Inferior parietal cortex (tissue), 1 donor: ENCODE measurements at regions not wholly inside any gene's neighbourhood (a gene's known extent, or its start where the extent isn't known, plus 50 kb on each side); places are given as distances from the start of the nearest gene placed in this dataset.

Experiments used
- DNase-seq: peaks from one replicate; pipeline ENCODE4 v3.0.0-alpha.2; 2016; ENCODE audit errors: extremely low spot score

DNA sequence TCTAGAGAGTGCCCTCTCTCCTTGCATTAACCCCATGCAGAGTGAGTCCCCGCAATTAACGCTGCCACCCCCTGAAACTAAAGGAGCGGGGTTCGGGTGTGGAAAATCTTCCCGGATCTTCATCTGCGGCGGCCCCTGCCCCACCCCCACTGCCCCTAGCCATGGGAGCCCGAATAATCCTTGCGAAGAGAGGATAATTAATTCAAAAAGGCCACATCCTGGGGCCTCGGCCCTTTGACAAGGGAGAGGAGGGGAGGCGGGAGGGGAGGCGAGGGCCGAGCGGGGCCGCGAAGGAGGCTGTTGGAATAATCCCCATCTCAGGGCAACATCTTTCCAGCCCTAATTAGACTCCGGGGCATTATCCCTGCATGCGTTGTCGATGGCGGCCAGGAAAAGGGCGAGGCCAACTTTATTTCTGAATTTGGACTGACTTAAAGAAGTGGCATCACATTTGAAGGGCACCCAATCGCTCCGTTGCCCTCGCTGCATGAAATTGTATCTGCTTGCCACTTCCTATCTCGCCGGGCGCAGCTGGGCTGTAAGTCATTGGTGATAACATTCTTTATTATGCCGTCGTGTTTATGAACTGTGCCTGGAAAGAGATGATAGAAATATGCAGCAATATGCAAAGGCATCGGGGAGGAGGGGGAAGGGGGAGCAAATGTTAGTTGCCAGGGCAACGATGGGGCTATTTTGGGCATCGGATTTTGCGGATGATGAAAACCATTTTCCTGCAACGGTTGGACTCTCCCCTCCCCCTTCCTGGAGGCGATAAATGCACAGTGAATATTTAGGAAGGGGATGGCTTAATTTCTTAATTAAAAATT is 387.1 kb upstream of the TNRC6C start:
- peak; percentile 63 for DNase-seq

DNA sequence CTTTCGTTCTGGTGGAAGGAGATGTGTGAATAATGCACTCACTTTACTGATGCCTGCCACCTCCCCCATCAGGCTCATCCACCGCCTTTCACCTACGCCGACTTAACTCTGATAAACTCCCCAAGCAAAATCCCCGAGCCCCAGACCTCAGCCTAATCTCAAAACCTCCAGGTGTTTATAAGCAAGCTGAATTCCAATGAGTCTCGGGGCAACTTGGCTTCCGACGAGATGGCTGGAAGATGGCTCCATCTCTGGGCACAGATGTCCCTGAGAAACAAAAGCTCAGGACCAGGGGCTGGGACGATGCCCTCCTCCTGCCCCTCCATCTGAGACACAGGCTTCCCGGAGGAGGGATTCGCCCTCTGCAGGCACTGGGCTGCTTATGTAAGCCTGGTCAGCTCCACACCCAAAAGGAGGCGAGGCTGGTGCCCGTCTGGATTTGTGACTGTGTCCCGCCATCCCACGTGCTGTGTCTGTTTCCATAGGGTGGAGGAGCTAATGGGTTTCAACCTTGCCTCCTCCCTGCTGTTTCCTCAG is 386.4 kb upstream of the TNRC6C start:
- no peak for DNase-seq

DNA sequence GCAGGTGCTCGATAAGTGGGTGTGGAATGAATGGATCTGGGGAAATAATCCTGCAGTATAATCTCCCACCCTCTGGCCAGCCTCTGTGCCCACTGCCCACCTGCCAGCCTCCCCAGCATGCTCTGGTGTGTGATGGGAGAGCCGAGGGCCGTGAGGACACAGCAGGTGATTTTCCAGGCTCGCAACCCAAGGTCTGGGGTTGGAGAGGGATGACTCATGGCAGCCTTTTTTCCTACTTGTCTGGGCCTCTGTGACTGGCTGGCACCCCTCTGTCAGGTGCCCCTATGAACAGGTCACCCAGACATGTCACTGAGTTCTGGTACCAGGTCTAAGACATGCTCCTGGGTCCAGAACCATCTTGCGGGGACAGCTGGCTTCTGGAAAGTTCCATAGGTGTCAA is 385.7 kb upstream of the TNRC6C start:
- DNase-seq: no peak

DNA sequence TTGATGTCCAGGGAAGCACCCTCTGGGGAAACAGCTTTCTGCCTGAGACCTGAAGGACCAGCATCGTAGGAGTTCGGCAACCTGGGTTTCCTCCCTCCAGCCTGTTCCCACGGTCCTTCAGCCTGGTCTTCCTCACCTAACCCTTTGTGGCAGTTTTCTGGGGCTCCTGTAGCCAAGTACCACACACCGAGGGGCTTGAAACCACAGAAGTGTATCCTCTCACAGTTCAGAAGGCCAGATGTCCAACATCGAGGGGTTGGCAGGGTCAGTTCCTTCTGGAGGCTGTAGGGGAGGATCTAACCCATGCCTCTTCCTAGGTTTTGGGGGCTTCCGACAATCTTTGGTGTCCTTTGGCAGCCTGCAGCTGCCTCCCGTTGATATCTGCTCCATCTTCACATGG is 381.0 kb upstream of the TNRC6C start:
- no peak for DNase-seq

DNA sequence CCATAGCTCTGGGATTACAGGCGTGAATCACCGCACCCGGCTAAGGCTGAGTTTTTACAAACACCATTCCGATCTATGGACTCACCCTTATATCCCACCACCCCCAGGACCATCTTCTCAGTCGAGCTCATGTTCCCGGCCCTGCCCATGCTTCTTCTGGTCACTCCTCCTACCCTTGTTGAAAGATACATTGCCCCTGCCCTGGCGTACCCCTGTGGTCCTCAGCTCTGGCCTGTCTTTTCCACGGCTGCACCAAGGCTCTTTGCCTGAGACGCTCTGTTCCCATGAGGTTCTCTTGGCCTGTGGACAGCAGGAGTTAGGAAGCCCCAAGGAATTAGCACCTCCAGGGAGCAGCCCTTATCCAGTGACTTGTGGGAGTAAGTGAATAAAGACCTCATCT is 379.4 kb upstream of the TNRC6C start:
- DNase-seq: no peak

DNA sequence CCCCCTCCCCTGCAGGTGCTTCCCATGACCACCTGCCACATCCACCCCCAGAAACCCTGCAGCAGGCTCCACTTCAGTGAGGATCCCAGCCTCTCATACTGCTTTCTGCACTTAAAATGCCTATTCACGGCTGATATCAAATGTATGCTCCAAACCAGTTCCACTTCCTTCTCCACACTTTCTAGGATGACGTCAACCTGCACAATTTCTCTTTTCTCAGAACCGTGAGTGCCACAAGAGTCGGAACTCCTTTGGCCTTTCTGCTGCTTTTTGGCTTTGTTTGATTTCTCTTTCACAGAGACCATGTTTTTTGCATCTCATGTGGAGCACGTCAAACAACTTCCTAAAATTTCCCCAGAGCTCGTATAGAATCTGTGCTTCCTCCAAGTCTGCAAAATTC is 378.8 kb upstream of the TNRC6C start:
- no peak for DNase-seq

DNA sequence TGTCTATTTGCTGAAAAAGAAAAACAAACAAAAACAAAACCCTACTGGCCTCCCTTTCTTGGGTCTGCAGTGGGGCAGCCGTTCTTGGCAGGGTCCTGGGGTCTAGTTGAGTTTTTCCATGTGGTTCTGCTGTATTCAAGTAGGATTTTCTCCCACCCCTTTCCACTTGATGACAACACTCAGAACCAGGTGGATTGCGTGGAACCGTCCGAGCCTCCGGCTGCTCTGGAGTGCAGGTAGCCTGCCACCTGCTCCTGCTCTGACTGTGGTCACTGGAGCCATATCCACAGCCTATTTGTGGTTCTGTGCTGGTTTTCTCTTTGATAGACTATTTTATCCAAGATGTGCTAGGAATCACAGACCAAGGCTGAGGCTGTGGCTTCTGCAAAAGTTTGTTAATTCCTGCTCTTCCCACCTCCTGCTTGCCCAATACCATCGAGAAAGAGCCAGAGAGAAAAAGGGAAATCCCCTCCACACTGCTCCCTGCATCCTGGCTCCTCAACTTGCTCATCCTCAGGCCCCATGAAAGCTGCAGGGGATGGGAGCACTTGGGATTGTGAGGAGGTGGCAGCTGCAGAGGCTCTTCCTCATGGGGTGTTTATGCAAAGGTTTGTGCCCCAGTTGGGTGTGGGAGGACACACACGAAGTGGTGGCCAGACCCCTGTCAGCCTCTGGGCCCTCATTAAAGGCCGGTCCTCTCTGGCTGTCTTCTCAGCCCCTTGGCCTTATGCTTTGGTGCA is 377.8 kb upstream of the TNRC6C start:
- DNase-seq: no peak

DNA sequence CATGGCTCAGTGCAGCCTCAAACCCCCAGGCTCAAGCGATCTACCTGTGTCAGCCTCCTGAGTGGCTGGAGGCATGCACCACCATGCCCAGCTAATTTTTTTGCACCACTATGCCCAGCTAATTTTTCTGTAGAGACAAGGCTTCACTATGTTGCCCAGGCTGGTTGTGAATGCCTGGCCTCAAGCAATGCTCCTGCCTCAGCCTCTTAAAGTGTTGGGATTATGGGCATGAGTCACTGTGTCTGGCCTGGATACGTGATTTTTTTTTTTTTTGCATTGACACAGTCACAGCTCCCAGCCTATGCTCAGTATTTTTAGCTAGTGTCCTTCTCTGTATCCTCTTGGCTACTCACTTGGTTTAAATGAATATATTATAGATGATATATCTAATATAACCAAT is 377.0 kb upstream of the TNRC6C start:
- peak; percentile 21 for DNase-seq

DNA sequence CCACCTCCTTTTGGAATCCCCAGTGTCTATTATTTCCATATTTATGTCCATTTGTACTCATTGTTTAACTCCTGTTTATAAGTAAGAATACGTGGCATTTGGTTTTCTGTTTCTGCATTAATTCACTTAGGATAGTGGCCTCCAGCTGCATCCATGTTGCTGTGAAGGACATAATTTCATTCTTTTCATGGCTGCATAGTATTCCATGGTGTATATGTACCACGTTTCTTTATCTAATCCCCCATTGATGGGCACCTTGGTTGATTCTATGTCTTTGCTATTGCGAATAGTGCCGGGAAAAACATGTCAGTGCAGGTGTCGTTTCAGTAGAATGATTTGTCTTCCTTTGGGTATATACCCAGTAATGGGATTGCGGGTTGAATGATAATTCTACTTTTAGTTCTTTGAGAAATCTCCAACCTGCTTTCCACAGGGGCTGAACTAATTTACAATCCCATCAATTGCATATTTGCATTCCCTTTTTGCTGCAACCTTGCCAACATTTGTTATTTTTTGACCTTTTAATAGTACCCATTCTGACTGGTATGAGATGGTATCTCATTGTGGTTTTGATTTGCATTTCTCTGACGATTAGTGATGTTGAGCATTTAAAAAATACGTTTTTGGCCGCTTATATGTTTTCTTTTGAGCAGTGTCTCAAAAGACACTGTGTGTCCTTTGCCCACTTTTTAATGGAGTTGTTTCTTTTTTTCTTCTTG is 373.2 kb upstream of the TNRC6C start:
- no peak for DNase-seq

DNA sequence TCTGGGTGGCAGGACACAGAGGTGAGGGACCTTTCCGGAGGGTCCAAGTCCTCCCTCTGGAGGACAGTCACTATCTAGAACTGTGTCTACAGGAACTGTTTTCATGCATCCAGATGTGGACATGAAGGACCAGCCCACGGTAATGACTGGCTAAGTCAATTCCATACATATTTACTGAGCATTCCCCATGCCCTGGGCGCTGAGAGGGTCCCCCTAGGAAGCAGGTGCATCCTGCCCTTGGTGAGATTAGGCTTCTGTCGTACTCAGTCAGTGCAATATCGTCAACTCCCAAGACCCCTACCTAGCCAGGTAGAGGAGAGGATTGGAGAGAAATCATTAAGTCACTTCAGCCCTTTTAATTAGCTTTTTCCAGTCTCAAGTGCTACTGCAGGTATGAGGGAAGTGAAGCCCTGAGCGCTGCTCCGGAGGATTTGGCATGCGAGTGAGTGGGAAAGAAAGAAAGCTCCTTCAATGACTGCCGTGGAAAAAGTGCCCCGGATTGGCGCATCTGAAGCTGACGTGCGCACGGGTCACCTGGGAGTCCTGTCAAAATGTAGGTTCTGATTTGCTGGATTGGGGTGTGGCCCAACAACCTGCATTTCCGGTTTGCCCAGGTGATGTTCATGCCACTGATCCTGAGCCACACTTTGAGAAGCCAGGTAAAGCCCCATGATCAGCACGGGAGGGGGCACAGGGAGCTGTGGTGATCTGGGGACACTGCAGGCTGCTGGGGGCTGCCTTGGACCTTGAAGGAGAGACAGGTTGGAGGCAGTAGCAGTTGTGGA is 367.4 kb upstream of the TNRC6C start:
- DNase-seq: no peak

DNA sequence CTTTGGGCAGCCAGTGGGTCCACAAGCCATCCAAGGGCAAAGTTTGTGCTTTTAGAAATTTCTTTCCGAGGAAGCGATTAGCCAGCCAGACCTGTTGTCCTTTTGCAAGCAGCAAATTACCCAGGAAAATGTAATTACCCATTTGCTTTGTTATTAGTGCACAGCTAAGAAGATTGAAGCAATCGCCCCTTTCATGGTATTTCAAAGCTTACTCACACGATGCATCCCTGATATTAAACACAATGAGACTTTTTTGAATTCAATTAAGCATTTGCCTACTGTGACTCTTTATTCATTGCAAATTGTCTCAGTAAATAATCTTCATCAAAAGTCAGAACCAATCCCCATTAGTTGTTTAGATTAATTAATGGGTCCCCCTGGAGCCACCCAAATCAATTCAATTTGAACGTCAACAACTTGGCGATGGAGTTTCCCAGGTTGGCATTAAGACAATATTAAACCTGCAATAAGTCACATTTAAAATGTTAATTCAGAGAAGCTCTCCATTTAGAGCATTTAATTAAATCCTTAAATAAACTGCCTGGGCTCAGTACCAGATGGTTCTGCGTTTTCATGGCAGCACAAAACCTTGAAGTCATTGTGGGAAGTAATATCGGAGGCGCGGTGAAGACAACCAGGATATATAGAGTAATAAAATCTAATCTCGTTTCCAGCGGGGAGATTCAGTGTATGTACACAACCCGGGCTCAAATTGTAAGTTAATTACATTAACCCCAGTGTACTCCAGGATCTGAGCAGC is 366.2 kb upstream of the TNRC6C start:
- no peak for DNase-seq

DNA sequence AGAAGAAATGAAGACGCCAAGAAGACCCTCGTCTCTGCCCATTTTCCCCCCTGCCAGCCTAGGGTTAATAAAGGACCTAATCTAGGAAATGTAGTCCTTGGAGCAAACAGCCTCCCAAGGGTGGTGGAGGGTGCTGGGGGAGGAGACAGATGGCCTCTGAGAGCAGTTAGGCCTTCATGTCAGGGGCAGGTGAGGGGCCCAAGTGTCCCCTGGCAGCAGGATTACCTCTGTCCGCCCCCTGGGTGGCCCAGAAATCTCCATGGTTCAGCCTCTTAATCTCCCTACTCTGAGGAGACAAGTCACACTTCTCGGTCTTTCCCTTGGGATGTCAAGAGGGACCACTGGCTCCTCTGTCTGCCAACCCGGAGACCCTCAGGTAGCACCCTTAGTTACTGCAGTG is 365.4 kb upstream of the TNRC6C start:
- no peak for DNase-seq

DNA sequence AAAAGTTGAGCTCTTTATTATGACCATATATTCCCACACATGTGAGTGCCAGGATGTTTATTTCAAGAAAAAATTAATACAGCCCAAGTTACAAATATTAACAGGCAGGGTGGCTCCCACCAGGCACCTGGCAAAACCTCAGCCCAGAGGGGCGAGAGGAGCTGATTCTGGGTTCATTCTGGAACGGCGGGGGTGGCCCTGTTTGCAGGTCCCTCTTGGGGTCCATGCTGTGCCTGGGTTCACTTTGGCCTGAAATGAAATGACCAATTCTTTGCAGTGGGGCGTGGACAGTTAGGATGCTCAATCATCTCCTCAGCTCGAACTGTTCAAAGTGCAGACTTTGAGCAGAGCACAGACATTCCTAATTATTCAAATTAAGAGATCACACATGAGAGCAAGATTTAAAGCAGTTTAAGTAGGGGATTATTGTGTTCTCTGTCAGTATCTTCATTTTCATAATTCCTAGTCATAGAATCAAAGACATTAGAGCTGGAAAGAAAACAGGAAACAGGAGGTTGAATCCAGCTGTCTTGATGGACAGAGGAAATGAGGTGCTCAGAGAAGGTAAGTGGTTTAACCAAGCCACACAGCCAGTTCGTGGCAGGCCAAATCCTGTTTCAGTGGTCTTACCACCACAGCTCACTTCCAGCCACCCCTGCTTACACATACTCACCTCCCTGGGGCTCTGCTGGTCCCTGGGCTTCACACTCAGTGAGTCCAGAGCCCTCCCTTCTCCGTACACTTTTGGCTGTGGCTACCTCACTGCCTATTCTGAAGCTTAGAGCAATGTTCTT is 363.9 kb upstream of the TNRC6C start:
- no peak for DNase-seq

DNA sequence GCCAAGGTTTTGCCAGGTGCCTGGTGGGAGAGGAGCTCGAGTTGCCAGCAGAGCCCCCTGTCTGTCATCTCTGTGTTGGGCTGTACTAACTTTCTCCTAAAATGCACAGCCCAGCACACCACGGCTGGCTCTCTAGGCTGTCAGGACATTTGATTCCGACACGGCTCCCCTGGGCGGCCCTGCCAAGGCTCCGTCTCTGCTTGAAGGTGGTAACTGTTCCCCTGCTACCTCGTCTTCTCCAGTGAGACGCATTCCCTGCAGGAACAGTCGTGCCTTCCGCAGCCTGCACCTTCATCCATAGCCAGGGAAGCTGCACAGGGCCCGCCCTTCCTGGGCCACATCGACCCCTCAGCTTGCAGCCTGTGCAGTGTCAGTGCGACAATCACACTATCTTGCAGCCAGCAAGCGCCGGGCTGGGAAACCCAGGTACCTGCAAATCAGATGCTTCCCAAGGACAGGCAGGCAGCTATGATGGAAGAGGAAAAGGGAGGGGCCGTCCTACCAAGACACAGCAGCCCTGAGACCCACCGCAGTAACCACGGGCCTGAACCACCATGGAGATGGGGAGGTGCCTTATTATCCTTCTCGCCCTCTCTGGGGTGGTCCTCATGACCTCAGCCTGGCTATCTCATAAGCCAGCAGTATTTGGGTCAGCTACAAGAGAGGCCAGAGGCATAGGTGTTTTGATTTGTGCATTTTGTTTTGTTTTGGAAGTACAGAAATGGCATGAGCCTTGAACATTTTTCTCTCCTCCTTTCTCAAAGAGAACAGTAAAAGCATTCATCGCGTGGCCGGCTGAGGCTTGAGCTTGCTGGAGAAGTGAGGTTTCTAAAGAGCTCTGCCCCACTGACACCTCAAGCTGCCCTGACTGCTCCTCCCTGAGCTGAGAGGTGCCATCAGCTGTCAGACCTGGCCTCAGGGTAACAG is 361.7 kb upstream of the TNRC6C start:
- DNase-seq: no peak

DNA sequence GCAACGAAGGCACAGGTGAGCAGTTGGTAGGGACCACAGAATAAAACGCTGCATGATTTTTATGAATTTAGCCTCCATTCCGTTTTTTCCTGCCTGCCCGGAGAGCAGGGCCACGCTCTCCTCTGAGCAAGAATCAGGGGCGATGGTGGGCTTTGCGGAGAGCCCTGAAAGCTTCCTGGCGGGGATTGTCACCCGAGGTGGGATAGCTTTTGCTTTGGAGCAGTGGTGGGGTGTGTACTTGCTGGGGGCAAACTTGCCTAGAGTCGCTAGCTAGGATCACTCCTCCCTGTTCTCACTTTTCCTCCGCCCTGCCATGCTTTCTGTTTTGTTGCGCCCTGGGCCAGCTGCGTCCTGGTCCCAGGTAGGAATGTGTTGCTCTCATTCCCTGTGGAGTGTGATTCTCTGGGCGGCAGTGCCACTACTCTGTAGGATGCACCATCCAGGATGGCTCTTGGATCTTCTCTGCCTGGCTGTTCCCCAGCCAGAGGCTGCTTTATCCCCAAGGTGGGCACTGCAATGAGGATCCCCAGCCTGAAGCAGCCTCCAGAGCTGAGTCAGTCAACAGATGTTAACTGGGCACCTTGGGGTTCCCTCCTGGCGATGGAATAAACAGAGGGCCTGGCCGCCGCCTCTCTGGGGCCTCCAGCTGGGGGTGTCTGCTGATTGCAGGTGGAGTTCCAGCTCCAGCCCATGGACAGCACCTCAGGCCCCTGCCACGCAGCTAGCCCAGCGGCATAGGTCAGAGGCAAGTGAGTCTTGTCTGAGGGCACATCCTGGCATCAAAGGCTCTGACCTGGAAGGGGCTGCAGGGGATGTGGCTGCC is 360.9 kb upstream of the TNRC6C start:
- DNase-seq: no peak

DNA sequence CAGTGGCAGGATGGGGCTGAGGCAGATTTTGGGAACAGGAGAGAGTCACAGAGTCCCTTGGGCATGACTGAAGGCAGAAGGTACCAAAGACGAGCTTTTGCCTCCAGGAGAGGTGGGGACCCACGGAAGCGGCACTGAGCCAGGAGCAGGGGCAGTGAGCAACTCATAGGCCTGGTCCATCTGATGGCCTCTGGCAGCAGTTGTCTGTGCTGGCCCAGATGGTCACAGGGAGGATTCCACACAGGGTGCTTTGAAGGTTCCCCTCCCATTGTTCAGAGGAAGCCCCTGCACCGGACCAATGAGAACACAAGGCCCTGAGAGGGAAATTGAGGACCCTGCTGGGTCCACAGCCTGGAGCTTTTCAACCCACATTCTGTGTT is 360.3 kb upstream of the TNRC6C start:
- no peak for DNase-seq

DNA sequence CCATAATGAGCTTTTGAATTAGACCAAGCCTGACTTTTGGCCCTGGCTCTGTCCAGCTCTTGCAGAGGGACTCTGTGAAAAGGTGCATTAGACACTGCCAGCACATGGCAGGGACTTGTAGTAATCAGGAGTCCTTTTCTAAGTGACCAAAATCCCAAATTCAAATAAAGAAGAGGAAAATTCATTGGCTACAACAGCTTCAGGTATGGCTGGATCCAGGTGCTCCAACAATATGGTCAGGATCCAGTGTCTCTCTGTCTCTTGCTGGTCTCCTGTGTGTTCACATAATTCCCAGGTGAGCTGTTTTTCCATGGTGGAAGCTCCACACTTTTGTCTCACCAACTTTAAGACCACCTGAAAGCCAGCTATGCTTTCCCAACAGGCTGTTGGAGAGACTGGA is 358.8 kb upstream of the TNRC6C start:
- DNase-seq: no peak

DNA sequence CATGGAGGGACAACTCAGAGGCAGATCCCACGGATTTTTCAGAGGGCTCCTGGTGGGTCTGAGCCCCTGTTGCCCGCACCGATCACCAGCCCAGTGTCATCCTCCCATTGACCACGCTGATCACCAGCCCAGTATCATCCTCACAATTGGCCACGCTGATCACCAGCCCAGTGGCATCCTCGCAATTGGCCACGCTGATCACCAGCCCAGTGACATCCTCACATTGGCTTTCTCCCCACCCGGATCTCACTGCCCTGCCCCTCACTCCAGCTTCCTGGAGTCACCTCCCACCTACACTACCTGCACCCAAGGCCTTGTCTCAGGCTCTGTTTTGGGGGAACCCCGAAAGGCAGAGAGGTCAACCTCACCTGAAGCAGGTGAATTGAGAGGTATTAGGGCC is 358.2 kb upstream of the TNRC6C start:
- no peak for DNase-seq
